ENCODE measurements at regions not wholly inside any gene's neighbourhood (a gene's known extent, or its start where the extent isn't known, plus 50 kb on each side); places are given as distances from the start of the nearest gene placed in this dataset.

DNA sequence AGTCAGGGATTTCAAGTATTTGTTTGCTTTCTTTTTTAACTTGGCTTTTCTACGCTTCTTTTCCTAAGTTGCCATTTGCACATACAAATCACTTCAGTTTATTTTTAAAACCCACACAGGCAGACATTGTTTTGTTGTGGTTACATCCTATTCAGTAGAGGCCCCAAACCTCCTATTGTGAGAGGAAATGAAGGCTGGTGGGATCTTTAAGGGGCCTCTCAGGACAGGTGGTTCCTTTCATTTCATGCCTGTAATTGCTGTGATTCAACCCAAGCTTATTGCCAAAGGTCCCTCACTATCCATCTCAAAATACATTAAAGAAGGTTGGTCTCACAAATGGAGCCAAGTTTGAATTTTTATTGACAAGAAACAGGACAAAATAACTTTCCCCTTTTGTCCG, 257.1 kb downstream of the ADAMTS20 start:
- DNase-seq (ENCODE audit: low spot score), result no peak

DNA sequence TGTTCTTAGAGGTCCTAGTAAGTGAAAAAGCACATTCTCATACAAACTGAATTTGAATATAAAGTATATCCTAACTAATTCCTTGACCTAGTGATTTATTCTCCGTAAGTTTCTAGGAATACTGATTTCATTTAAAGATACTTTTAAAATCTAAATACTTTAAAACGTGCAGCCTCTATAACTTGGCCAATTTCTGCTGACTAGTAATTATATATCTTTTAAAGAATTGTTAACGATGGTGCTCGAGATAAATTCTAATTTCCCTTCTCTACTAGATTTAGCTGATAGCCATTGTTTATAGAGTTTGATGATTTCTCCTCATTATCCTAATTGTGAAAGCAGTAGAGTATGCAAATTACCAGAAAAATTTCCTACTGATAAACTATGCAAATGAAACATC, 257.9 kb downstream of the ADAMTS20 start:
- no peak for DNase-seq (ENCODE audit: low spot score)

DNA sequence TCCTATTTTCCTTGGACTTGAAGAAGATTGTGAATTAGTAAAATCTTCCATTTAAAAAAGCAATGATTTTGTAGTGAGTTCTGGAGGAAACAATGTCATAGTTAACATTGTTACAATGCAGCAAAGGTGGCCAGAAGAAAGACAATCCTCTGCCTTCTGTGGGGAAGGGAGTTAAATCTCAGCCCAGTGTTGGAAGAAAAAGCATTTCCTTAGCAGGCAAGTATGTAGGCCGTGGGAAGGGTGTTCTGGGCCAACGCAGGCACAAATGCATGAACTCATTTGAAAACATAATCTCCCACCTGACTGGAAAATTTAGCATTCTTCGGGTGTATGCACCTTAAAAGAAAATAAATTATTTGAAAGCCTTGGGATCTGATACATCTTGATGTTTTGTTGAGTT, 258.6 kb downstream of the ADAMTS20 start:
- no peak for DNase-seq (ENCODE audit: low spot score)

DNA sequence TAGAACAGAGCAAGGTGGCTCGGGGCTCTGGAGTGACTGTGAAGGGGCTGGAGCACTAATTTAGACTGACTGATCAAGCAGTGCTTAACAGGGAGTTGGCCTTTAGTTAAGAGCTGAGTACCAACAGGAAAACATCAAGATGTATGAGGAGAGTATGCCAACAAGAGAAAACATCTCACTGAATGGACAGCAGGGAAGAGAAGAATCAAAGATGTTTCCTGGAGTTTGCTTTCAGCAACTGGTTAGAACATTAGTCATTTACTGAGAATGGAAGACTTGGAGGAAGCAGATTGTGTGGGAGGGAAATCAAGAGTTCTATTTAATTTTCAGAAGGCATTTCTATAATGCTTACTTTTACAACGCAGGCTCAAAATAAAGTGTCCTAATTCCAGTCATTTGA, 259.3 kb downstream of the ADAMTS20 start:
- DNase-seq (ENCODE audit: low spot score), result no peak

DNA sequence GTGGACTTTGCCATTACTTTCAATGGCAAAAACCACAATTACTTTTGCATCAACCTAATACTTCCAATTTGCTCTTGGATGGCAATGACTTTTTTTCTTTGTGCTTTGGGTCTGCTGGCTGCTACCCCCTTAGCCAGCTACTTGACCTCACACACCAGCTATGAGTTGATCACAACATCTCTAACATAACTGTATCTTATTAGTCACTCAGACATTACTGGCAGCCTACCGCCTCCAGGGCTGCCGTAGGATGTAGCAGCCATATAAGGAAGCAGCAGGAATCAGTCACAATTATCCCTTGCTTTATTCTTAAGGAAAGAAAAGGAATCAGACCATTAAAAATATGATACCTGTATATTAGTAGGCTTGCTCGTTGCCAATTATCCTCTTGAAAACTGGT, 260.5 kb downstream of the ADAMTS20 start:
- DNase-seq (ENCODE audit: low spot score), result no peak

DNA sequence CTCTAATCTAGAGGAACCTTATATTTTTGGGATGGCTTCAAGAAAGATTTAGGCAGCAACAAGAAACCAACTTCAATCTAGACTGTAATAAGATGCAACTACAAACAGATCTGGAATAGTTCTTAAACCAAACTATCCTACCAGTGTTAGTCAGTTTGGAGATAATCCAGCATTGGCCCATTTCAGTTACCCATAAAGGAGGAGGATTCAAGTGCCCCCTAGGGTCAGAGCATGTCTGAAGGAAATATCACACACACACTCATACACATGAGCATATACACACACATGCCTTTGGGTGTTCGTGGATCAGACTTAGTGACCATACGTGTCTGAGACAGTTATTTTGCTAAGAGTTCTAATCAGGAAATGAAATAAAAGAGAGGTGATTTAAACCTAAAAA, 261.2 kb downstream of the ADAMTS20 start:
- no peak for DNase-seq (ENCODE audit: low spot score)

DNA sequence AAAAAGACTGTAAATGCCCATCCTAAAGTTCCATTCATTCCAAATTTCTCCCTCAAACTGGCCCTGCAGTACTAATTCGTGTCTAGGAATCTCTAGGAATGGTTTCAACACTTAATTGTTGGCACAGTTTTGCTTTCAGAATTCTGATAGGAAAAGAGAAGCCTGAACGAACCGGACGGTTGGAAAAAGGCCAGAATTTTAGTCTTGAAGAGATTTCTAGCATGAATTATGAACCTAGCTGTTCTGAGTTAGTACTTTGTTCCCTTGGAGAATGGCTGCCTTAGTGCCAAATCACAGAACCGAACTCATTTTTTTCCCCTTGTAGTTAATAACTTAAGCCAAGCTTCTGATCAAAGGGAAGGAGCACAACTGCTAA, 262.6 kb downstream of the ADAMTS20 start:
- DNase-seq (ENCODE audit: low spot score), result no peak

DNA sequence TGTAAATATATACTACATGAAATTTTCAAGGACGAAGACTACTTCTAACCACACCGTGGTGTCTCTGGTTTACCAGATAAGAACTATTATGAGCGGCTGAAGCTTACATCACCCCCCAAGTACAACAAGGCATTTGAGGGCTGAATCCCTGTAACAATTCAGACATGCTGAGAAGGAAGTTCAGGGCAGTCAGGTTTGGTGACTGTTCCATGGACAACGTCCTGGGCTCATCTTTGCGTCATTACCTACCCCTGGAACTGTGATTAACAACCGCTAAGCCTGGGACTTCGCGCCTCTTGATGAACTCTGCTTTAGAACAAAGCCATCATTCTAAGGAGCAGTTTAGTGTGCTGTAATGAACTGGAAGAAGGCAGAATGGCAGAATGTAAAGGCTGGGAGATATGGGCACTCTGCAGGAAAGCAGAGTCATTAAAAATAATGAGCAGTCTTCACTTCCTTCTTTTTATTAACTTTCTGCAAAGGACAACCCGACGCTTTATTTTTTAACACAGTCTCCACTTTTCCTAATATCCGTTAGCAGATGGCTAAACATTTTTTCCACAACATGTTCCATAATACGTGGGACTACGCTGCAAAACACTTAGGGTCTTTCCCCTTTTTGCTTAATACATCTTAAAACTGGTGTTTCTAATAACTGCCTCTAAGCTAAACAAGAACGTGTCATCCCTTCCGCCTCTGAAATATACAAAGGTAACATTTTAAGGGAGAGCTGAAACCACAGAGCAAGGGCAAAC, 263.2 kb downstream of the ADAMTS20 start:
- DNase-seq (ENCODE audit: low spot score), result no peak

DNA sequence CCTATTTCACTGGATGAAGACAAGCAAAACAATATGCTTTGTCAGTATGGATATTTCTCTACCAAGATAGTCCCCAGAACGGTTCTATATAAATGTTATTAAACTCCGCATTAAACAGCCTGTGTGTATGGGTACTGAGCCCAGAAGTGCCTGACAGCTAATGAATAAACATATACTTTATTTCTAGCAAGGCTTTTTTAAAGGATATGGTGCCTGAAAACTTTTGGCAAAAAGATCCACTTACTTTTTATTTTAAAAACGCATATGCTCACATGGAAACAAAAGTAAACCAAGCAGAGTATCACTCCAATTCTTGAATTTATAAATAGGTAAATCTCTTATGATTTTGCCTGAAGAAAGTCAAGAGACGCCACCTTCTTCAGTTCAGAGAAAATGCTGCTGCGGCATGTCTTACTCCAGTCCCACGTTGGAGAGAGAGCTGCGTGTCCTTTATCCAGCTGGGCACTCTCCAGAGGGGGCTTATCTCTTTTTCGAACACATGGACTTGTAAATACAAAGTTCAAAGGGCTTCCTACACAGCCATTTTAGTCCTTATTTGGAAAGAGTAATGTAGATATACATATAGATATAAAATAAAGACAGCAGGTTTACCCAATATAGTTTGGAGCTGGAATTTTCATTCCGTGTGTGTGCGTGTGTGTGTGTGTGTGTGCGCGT, 264.2 kb downstream of the ADAMTS20 start:
- DNase-seq (ENCODE audit: low spot score), result no peak

DNA sequence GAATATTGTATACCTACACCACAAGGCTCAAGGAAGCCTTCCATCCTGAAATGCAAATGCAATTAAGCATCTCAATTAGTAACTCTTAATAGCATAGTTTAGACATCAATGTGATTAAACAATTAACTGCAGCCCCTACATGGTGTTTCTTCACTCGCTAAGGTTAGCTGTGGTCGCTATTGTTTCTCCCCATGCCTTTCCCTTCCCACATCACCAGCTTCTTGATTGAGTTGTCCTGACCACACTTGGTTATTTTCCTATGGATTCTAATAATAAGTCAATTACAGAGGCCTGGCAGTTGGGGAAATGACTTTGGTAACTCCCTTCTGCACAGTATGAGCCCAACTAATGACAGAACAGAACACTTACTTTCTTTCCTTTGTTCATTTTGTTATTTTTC, 265.0 kb downstream of the ADAMTS20 start:
- no peak for DNase-seq (ENCODE audit: low spot score)

DNA sequence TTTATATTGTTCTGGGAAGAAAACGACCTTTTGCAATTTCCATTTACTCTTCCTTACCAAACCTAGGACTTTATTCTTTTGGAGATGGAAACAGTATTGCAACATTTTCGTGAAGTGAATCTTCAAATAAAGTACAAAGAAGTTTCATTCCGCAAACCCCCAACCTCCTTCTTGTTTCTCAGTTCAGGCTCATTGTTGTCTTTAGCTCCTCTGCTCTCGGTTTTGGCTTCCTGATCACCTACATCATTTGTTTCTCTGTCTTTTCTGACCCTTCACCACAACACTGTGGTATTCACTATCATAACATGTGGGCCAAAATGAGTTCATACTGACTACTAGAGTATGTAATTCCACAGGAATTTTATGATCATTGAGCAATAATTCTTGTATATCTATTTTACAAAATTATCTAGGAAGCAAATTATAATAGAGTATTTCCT, 266.8 kb downstream of the ADAMTS20 start:
- no peak for DNase-seq (ENCODE audit: low spot score)

DNA sequence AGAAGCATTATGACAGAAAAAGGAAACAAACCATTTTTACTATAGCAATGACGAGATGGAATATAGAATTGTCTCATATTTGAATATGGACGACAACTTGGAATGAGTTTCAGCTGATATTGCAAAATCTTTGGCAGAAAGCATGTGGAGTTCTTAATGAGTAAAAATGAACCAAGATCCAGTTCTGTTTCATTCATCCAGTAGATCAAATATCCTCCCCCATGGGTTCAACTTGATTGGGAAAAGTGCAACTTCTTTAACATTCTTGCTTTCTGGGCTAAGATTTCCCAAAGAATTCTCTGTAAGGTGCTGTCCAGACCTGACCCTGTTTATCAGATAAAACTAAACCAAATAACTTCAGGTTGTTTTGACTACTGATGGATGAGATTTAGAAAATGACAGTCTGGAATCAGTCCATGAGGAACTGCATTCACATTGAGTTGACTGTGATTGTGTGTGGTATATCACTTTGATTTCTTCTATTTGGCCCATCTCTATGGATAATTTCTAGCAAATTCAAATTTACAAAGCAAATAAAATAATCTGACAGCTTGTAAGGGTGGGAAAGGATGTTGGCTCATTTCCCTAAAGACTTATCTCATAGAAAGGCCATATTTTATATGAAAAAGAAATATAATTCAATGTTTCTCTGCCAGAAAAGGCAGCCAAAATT, 267.4 kb downstream of the ADAMTS20 start:
- DNase-seq (ENCODE audit: low spot score), result no peak

DNA sequence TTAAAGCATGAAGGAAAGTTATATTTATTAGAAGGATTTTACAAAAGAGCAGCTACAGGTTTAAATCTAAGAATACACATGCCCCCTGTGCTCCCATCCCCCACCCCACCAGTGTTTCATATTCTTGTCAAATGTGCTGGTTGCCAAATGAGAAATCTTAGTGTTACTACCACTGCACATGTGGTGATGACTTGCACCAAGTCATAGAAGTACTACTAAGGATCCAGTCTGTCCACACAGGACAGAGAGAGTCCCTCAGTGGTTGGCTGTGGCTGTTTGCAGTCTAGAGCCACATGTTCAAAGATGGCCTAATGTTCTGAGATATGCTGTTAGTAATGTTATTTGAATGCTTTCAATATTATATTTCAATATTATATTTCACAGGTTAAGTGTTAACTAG, 268.8 kb downstream of the ADAMTS20 start:
- DNase-seq (ENCODE audit: low spot score), result no peak

DNA sequence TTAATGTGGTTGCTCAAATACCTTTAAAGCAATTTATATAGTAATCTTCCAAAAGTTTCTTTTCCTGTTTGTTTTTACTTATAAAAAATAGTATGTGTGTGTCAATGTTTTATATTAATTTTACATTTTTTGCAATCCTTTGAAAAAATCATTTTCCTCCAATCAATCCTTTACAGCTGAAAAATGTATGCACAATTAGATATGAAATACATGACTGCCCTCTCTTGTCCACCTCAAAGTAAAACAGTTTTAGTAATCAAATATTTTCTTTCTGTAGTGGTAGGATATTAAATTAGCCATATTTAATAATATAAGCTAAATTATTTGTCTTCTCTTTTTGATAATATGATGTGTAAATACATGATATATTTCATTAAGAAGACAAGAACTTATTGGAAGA, 269.9 kb downstream of the ADAMTS20 start:
- no peak for DNase-seq (ENCODE audit: low spot score)

DNA sequence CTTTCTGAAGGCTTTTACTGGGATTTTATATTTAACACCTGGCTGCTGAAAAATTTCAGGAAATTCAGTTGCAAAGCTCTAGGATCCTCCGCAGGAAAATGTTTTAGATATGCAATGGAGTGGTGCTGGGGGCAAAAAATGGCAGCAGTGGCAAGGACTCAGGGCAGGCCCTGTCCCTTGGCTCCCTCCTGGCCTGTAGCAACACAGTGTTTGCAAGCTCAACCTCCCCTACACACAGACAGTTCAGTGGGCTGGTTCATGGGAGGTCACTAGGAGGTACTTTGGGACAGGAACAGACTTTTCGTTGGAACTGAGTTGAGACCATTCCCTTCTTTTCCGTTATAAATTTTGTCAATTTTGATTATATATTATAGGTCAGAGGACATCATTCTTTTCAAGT, 270.4 kb downstream of the ADAMTS20 start:
- no peak for DNase-seq (ENCODE audit: low spot score)

DNA sequence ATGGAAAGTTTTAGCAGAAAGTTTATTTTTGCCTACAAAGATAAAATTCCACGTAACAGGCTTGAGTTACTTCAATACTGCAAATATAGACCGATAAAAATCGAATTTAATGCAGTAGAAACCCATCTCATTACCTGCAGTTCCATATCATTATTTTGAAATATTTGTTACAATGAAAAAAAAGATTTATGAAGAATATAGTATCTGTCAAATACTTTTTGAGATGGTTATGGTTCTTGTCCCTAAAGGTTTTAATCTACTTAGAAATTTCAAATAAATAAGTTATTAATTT, 273.5 kb downstream of the ADAMTS20 start:
- DNase-seq (ENCODE audit: low spot score), result no peak

DNA sequence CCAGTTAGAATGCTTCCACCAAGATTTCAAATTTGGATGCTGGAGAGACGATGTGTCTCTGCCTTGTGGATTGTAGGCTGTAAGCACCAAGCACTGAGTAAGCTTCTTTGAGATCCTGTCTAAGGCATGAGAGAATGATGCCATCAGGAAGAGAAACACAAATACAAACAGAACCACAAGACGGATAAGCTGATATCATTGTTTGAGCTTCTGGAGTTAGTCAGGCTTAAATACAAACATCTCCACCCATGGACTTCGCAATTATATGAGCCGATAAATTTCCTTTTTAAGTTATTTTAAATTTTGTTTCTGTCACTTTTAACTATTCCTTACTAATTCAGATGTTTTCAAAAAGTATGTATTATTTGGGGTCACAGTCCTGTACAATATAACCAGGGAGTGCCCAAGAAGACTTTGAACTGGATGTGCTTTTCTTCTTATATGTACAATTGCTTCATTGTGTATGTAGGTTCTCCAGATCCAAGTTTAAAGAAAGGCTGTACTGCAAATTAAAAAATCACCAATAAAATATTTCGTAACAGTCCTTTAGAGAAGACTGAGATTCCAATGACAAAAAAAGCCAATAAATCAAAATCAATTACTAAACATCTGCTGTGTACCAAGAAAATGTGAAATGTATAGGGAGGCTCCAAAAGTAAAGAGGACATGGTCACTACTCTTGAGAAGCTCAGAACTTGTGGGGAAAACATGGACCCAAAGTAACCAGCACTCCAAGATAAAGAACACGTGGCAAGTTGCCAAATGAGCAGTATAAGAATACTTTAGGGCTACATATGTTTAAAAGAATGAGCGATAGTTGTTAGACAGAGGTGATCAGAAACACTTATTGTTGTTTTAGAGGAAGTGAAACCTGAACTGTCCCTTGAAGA, 274.1 kb downstream of the ADAMTS20 start:
- no peak for DNase-seq (ENCODE audit: low spot score)

DNA sequence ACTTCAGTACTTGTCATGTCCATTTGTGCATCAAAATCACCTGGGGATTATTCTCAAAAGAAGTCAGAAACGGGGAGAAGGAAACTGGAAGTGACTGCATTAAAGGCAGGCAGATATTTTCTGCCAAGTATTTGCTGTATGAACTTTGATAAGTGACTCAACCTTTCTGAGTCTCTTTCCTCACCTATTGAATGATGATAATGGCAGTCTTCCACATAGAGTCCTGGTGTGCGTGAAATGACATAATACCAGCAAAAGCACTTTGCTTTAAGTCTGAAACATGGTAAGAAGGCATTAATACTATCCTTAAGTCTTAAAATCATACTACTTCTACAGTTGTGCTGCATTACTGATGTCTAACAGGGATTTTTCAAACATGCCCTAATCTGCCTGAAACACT, 278.5 kb downstream of the ADAMTS20 start:
- DNase-seq (ENCODE audit: low spot score), result no peak

DNA sequence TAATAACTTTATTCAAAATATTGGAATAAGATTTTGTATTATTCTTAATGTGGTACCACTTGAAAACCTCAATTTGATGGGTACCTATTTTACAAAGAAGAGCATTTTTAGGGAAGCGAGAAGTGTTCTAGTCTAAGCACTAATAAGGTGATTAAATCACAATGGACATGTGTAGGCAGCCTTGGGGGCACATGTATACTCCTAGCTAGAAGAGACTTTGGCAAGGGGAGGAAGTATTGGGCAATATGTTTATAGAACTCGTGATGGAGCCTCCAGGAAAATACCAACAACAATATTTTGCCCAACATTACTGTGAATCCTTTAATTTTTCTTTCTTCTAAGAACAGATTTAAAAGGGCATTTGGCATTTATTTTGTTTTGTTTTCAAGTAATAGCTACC, 280.3 kb downstream of the ADAMTS20 start:
- no peak for DNase-seq (ENCODE audit: low spot score)

DNA sequence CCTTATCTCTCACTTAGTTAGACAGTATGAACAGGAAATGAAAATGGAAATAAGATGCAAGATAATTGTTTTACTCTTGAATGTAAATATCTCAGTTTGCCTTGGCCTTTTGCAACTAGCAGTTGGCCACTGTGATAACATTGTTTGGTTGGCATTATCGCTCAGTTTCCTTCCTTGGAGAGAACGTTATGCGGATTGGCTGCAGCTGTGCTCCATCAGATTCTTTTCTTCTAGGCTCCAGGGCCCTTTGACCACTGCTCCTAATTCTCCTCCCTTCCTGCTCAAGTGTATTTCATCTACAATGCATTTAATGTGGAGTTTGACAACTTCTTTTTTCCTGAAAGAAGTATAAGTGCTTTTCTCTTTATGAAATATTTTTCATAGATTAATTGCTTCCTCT, 284.2 kb downstream of the ADAMTS20 start:
- no peak for DNase-seq (ENCODE audit: low spot score)

DNA sequence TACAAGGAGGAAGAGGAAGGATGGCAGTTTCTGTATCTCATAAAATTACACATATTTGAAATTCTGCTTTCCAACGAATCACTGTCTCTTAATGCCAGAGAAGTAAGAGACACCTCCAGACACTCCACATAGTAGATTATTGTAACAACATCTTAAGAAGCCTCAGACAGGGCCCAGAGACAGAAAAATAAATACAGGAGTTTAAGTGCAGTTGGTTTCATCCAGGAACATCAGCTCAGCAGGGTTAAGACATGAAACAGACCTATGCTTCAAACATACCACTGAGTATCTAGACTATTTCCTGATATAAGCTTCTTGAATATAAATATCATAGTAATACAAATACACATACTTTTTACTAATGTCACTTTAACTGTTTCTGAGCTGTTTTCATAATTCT, 290.3 kb downstream of the ADAMTS20 start:
- no peak for DNase-seq (ENCODE audit: low spot score)

DNA sequence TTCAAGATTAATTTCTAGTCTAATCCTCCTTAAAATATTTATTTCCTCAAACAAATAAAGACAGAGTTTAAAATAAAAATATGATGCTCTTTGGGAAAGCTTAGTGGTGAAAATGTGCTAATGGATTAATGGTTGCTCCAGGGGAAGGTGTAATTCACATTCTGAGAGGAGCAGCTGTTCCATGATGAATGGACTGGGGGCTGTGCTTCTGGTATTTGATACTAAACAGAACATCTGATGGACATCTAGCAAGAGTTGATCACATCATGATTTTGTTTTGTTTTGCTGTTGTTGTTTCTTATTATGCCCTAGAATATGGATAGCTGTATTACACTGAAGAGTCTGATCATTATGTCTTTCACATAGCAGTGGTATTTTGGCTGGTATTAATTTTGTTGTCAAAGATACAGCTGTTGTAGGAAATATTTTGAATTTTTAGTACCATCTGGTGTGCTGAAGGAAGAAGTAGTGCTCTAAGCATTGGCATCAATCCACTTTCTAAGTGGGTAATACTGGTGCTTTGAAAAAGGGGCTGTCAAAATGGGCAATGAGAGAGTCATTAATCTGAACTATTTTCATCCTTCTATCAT, 296.4 kb downstream of the ADAMTS20 start:
- no peak for DNase-seq (ENCODE audit: low spot score)

All from ureter (tissue), 1 donor.